ENCODE measurements at regions not wholly inside any gene's neighbourhood (a gene's known extent, or its start where the extent isn't known, plus 50 kb on each side); places are given as distances from the start of the nearest gene placed in this dataset.

DNA sequence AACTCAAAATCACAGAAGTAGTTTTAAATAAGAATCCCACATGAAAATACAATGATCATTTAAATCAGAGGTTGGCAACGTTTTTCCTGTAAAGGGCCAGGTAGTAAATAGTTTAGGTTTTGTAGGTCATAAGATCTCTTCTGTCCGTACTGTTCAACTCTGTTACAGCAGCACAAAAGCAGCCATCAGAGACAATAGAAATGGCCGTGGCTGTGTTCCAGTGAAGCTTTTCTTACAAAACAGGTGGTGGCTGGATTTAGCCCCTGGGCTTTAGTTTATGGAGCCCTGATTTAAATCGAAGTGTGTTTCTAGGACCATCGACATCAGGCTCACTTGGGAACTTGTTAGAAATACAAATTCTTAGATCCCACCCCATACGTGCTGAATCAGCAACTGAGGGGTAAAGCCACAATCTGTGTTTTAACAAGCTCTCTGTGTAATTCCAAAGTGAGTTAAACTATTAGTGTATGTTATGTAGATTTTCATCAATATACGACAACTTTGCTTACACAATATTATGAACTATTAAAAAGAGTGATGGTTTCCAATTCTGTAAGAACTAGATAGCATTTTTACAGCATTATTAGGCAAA is 54.8 kb upstream of the MIR17HG start:
- no peak for DNase-seq

DNA sequence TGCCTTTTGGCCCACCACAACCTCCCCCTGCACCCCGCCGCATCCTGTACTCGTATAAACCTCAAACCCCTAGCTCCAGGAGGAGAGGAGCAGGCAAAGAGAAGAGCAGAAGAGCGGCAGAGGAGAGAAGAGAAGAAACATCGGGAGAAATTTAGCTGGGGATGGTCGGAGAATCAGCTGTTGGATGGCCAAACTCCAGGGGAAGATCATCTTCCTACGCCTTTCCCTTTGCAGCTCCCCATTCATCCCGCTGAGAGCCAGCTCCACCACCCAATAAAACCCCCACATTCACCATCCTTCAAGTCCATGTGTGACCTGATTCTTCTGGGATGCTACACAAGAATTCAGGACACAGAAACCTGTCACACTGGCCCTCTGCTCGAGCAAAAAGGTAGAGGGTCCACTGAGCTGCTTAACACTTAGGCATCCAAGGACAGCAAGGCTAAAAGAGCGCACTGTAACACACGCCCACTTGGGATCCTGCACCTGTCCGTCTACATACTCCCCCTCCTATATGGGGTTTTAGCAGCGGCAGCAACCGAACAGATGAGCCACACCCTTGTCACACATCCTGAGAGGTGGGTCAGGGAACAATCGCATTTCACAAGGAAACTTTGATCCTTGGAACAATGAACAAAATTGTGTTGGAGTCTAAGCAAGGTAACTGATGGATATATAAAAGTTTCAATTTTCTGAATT is 51.6 kb upstream of the MIR17HG start:
- DNase-seq: no peak

DNA sequence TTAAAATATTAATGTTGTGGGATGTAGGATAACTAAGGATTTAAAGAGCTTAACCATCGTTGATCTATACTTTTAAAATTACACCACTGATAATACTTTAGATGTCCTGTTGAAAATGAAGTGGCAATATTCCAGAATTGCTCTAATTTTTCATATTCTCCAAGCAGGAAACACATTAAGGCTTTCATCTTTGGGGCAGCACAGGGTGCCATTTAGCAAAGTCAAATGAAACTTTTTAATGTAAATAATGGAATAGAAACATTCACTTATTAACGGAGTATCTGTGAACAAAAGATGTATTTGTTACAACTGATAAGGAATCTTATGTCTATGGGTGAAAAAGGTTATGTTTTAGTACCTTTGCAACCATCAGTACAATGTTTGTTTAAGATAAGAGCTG is 50.0 kb upstream of the MIR17HG start:
- DNase-seq: no peak
